A673 (cell line): ENCODE measurements at regions not wholly inside any gene's neighbourhood (a gene's known extent, or its start where the extent isn't known, plus 50 kb on each side); places are given as distances from the start of the nearest gene placed in this dataset.
"Not testable (repeated sequence)": the region's sequence is repeated elsewhere in the genome, so short reads cannot be mapped to it uniquely, and the experiment has no call there.

Source experiments
- BruUV-seq: library from RNA; stranded (reverse); fragments of 400-500 nt; replicated peaks from 2 replicates; lab custom pipeline; 2021; lab: Mats Ljungman, UMichigan
- CTCF ChIA-PET: fragments of 300-600 bp; sonication (Branson Sonifier 250); formaldehyde crosslinking; loops from one replicate; lab custom pipeline; 2022; ENCODE audit warnings: antibody characterized with exemption; lab: Charles Lee
- POLR2A ChIA-PET: fragments of 300-600 bp; sonication (Branson Sonifier 250); formaldehyde crosslinking; loops from one replicate; lab custom pipeline; 2022; ENCODE audit warnings: antibody characterized with exemption; ENCODE audit not compliant: low non-redundant PET; lab: Charles Lee
- DNase-seq: peaks from one replicate; pipeline ENCODE4 v3.0.0-alpha.2; 2015; ENCODE audit warnings: low spot score
- H3K27ac ChIP-seq: fragments of 200-600 bp; sonication (generic); 2 replicates; pipeline ENCODE4 v1.5.1; 2016; ENCODE audit warnings: mixed run types, low read depth, mild to moderate bottlenecking, mixed read lengths, antibody characterized with exemption, low read length; ENCODE audit not compliant: poor library complexity, severe bottlenecking
- H3K27me3 ChIP-seq: fragments of 200-600 bp; sonication (generic); replicated peaks from 2 replicates; pipeline ENCODE4 v1.6.1; 2017; ENCODE audit warnings: mixed run types, low read depth, mild to moderate bottlenecking, mixed read lengths, antibody characterized with exemption, low read length; ENCODE audit not compliant: insufficient read depth, poor library complexity
- H3K36me3 ChIP-seq: fragments of 200-600 bp; sonication (generic); 2 replicates; pipeline ENCODE4 v1.6.1; 2016; ENCODE audit warnings: mixed run types, mild to moderate bottlenecking, mixed read lengths, antibody characterized with exemption, low read length; ENCODE audit not compliant: insufficient read depth, poor library complexity, severe bottlenecking
- H3K4me1 ChIP-seq: fragments of 200-600 bp; sonication (generic); 2 replicates; pipeline ENCODE4 v1.6.1; 2017; ENCODE audit warnings: mixed run types, mild to moderate bottlenecking, mixed read lengths, antibody characterized with exemption, low read length; ENCODE audit not compliant: insufficient read depth, poor library complexity, severe bottlenecking
- H3K4me3 ChIP-seq: fragments of 200-600 bp; sonication (generic); 2 replicates; pipeline ENCODE4 v1.5.1; 2016; ENCODE audit warnings: low read depth, mixed run types, mild to moderate bottlenecking, mixed read lengths, low read length; ENCODE audit not compliant: poor library complexity, severe bottlenecking
- H3K9me3 ChIP-seq: fragments of 200-600 bp; sonication (generic); 2 replicates; pipeline ENCODE4 v1.6.1; 2016; ENCODE audit warnings: mixed run types, low read depth, mild to moderate bottlenecking, mixed read lengths, antibody characterized with exemption, low read length; ENCODE audit not compliant: poor library complexity, severe bottlenecking
- EZH2 ChIP-seq: fragments of 200-600 bp; sonication (generic); IDR thresholded peaks from 2 replicates; pipeline ENCODE4 v1.6.1; 2017; ENCODE audit warnings: borderline replicate concordance, low read depth, mild to moderate bottlenecking, mixed read lengths, antibody characterized with exemption, low read length; ENCODE audit not compliant: poor library complexity, severe bottlenecking
- intact Hi-C: fragments of 100-400 bp; cut with micrococcal nuclease; formaldehyde crosslinking; loops from one replicate; pipeline ENCODE4 v1.10.0; 2022; ENCODE audit not compliant: unreplicated experiment
- TF ChIP-seq, protein P1 (sequence below): fragments of 300-800, 200-600 bp; sonication (generic); conservative IDR thresholded peaks from 2 replicates; pipeline ENCODE4 v1.5.1; 2017; ENCODE audit warnings: low read depth, mild to moderate bottlenecking, antibody characterized with exemption, low read length, moderate library complexity, mixed read lengths

DNA sequence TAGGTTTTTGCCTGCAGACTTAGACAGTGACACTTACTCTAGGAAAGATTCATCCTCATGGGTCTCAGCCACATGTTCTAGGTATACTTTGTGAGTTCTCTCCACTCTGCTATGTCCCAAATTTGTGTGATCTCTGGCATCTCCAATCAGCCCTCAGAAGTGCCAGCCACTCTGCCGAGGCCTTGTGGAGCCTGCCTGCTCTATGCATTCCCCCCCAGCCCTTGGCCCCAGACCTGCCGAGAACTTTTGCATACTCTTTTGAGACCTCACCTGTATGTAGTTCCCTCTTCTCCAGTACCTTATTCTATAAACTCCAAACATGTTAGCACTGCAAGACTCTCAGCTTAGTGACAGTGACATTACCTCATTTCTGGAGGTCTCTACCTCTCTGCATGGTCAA is 2170.5 kb upstream of the DEFB115 start:
- intact Hi-C loops, result no loop called here
- no peak for DNase-seq
- Histone ChIP-seq H3K27me3 (no peaks in the 10 kb centered on the region), H3K36me3 (no peaks in the 10 kb centered on the region), H3K9me3 (peaks cover 23% of the 10 kb centered on the region), H3K4me3 (no peak overlapping the region), H3K27ac (no peak overlapping the region), H3K4me1 (no peaks in the 10 kb centered on the region)
- BruUV-seq, result no TSS peak
- ChIA-PET CTCF (no interaction called here), POLR2A (no interaction called here)
- no peak for TF ChIP-seq EZH2
- TF ChIP-seq, protein P1, sequence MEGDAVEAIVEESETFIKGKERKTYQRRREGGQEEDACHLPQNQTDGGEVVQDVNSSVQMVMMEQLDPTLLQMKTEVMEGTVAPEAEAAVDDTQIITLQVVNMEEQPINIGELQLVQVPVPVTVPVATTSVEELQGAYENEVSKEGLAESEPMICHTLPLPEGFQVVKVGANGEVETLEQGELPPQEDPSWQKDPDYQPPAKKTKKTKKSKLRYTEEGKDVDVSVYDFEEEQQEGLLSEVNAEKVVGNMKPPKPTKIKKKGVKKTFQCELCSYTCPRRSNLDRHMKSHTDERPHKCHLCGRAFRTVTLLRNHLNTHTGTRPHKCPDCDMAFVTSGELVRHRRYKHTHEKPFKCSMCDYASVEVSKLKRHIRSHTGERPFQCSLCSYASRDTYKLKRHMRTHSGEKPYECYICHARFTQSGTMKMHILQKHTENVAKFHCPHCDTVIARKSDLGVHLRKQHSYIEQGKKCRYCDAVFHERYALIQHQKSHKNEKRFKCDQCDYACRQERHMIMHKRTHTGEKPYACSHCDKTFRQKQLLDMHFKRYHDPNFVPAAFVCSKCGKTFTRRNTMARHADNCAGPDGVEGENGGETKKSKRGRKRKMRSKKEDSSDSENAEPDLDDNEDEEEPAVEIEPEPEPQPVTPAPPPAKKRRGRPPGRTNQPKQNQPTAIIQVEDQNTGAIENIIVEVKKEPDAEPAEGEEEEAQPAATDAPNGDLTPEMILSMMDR, result no peak

DNA sequence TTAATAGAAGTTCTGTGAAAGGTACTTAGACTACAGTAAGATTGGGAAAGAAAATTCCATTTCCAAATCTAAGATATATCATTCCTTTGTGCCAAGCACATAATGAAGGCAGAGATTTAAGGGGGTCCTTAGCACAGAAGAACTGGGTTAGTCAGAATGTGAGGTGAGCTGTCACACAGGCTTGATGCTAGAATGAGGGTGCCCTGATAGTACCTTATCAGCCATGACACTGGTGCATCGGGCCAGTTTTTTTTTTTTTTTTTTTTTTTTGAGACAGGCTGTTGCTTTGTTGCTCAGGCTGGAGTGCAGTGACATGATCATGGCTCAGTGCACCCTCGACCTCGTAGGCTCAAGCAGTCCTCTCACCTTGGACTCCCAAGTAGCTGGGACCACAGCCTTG is 2169.6 kb upstream of the DEFB115 start:
- H3K36me3 ChIP-seq, H3K27me3 ChIP-seq, POLR2A ChIA-PET, H3K27ac ChIP-seq, CTCF ChIA-PET, H3K4me1 ChIP-seq, BruUV-seq, H3K4me3 ChIP-seq, DNase-seq, intact Hi-C loops: not testable (repeated sequence)
- peaks cover 23% of the 10 kb centered on the region for H3K9me3 ChIP-seq

DNA sequence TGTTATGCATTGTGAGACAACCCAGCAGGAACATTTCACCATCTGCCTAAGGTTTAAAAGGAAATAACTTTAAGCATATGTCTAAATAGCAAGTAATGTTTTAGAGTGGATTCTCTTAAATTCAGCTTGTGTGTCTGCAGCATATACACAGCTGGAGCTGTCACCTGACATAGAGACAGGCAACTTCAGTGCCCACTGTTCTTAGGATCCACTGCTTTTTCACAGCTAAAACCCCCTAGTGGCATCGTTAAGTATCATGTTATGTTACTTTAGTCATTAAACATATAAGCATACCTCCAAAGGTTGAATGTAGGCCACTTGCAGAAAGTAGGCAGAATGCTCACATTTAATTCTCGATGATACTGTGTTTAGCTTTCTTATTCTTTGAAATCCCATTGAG is 2169.0 kb upstream of the DEFB115 start:
- BruUV-seq, H3K36me3 ChIP-seq, H3K4me1 ChIP-seq, H3K4me3 ChIP-seq, H3K27me3 ChIP-seq, CTCF ChIA-PET, H3K27ac ChIP-seq, intact Hi-C loops, POLR2A ChIA-PET, DNase-seq: not testable (repeated sequence)
- H3K9me3 ChIP-seq, result peaks cover 21% of the 10 kb centered on the region

DNA sequence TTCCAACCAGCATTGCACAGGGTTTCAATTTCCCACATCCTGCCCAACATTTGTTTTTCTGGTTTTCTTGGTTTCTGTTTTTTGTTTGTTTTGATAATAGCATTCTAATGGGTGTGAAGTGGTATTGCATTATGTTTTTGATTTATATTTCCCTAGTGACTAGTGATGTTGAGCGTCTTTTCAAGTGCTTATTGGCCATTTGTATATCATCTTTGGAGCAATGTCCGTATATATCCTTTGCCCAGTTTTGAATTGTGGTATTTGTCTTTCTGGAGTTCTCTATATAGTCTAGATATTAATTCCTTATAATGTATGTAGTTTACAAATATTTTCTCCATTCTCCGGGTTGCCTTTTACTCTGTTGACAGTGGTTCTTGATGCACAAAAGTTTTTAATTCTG is 2168.1 kb upstream of the DEFB115 start:
- intact Hi-C loops, H3K36me3 ChIP-seq, H3K27me3 ChIP-seq, DNase-seq, CTCF ChIA-PET, H3K4me1 ChIP-seq, H3K27ac ChIP-seq, H3K4me3 ChIP-seq, BruUV-seq, POLR2A ChIA-PET: not testable (repeated sequence)
- H3K9me3 ChIP-seq, result peaks cover 21% of the 10 kb centered on the region

DNA sequence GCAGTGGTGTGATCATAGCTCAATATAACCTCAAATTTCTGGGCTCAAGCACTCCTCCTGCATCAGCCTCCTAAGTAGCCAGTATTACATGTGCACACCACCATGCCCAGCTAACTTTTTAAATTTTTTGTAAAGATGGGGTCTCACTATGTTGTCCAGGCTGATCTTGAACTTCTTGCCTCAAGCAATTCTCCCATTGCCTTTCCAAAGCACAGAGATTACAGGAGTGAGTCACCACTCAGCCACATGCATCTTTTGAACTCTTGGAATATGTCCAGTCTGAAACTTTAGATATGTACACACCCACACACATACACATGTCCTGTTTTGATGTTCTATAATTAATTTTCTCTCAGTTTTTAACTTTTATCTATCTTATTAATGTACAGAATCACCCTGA is 2163.5 kb upstream of the DEFB115 start:
- H3K27ac ChIP-seq, POLR2A ChIA-PET, H3K4me3 ChIP-seq, CTCF ChIA-PET, H3K9me3 ChIP-seq, intact Hi-C loops, H3K27me3 ChIP-seq, DNase-seq, H3K4me1 ChIP-seq, BruUV-seq, H3K36me3 ChIP-seq: not testable (repeated sequence)

DNA sequence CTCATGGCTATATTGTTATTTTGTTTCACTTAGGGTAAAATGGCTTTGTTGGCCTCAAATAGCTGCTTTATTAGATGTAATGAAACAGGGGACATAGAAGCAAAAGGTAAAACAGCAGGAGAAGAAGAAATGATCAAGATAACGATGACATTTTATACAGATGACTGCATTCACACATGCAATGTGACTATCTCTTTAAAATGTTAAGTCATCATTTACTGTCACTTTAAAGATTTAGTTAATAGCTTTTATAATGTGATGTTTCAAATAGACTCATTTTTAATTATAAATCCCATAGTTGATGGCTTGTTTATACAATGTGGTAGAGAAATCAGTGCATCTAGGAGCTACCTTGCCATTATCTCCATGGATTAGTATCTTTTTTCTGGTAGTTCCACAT is 2160.8 kb upstream of the DEFB115 start:
- intact Hi-C loops, DNase-seq, BruUV-seq, H3K4me3 ChIP-seq, H3K27me3 ChIP-seq, H3K36me3 ChIP-seq, POLR2A ChIA-PET, CTCF ChIA-PET, H3K9me3 ChIP-seq, H3K4me1 ChIP-seq, H3K27ac ChIP-seq: not testable (repeated sequence)

DNA sequence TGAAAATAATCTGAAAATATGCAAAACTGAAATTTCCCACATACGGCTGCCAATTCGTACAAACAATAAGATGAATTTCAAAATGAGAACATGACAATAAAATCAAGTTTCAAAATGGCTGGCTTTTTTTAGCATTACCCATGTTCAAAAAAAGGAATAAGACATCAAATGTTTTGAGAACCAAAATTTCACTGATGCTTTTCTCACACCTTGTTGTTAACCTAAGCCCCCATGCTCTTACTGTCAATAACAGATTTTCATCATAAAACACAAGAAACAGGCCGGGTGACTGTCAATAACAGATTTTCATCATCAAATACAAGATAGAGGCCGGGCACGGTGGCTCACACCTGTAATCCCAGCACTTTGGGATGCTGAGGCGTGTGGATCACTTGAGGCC is 2149.6 kb upstream of the DEFB115 start:
- H3K36me3 ChIP-seq, H3K9me3 ChIP-seq, BruUV-seq, H3K27me3 ChIP-seq, intact Hi-C loops, H3K4me3 ChIP-seq, POLR2A ChIA-PET, H3K27ac ChIP-seq, DNase-seq, CTCF ChIA-PET, H3K4me1 ChIP-seq: not testable (repeated sequence)
